ENCODE measurements at regions not wholly inside any gene's neighbourhood (a gene's known extent, or its start where the extent isn't known, plus 50 kb on each side); places are given as distances from the start of the nearest gene placed in this dataset.
"Not testable (repeated sequence)": the region's sequence is repeated elsewhere in the genome, so short reads cannot be mapped to it uniquely, and the experiment has no call there.

DNA sequence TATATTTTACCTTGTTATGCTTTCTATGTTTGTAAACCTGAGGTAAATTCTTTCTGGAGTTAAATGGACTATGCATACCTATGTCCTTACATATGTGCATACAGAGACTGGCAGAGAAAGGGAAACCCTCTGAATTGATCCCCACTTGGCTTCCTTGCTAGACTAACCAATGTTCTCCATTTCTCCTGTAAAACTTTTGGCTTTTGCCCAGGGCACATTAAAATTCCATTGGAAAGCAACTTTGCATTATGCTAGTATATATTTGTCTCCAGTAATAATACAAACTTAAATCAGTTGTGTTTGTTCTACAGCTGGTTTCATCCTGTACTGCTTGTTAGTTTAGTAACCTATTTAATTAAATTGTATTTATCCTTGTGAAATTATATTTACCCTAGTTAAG, 646.0 kb upstream of the MARCKS start:
- DNase-seq (ENCODE audit: low spot score), result no peak
- TF ChIP-seq, protein P1, sequence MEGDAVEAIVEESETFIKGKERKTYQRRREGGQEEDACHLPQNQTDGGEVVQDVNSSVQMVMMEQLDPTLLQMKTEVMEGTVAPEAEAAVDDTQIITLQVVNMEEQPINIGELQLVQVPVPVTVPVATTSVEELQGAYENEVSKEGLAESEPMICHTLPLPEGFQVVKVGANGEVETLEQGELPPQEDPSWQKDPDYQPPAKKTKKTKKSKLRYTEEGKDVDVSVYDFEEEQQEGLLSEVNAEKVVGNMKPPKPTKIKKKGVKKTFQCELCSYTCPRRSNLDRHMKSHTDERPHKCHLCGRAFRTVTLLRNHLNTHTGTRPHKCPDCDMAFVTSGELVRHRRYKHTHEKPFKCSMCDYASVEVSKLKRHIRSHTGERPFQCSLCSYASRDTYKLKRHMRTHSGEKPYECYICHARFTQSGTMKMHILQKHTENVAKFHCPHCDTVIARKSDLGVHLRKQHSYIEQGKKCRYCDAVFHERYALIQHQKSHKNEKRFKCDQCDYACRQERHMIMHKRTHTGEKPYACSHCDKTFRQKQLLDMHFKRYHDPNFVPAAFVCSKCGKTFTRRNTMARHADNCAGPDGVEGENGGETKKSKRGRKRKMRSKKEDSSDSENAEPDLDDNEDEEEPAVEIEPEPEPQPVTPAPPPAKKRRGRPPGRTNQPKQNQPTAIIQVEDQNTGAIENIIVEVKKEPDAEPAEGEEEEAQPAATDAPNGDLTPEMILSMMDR (IDR thresholded peaks at IDR 0.05), result no peak
- no peak for ATAC-seq (ENCODE audit: low FRiP score)

- TF ChIP-seq, protein P1 (IDR thresholded peaks at IDR 0.05), result no peak
- ATAC-seq (ENCODE audit: low FRiP score), result no peak
- no peak for DNase-seq (ENCODE audit: low spot score)
Measured at GRCh38 chr6:113219783-113220182, 637.4 kb upstream of the MARCKS start.

GRCh38 chr6:113220832-113221231, 636.3 kb upstream of the MARCKS start:
- TF ChIP-seq, protein P1 (IDR thresholded peaks at IDR 0.05), result no peak
- no peak for DNase-seq (ENCODE audit: low spot score)
- no peak for ATAC-seq (ENCODE audit: low FRiP score)

DNA sequence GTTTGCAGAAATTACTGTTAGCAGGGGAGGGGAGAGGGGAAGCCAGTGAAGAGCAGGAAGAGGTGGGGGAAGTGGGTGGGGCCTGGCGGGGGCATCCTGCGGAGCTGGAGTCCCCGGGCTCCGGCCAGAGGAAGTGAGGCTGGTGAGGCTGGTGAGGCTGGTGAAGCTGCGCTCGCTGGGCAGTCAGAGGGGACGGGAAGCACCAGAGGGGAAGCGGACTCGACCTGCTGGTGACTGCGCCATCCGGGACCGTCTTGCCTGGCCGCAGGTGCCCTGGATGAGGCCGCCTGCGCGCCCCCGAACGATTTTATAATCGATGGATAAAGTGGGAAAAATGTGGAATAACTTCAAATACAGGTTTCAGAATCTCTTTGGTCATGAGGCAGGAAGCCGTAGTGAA, 635.3 kb upstream of the MARCKS start:
- no peak for ATAC-seq (ENCODE audit: low FRiP score)
- TF ChIP-seq, protein P1 (IDR thresholded peaks at IDR 0.05), result no peak
- DNase-seq (ENCODE audit: low spot score), result no peak

- ATAC-seq (ENCODE audit: low FRiP score) (no peak), DNase-seq (ENCODE audit: low spot score) (no peak)
- TF ChIP-seq, protein P1 (IDR thresholded peaks at IDR 0.05), result no peak
Measured at GRCh38 chr6:113246186-113246585, 611.0 kb upstream of the MARCKS start.

GRCh38 chr6:113248532-113248931, 608.6 kb upstream of the MARCKS start:
- DNase-seq (ENCODE audit: low spot score) (no peak), ATAC-seq (ENCODE audit: low FRiP score) (no peak)
- TF ChIP-seq, protein P1 (IDR thresholded peaks at IDR 0.05), result no peak

DNA sequence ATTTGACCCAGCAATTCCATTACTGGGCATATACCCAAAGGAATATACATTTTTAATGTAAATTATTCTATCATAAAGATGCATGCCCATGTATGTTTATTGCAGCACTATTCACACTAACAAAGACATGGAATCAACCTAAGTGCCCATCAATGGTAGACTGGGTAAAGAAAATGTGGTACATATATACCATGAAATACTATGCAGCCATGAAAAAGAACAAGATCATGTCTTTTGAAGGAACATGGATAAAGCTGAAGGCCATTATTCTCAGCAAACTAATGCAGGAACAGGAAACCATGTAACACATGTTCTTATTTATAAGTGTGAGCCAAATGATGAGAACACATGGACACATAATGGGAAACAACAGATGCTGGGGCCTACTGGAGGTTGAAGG, 603.0 kb upstream of the MARCKS start:
- ATAC-seq (ENCODE audit: low FRiP score); DNase-seq (ENCODE audit: low spot score): not testable (repeated sequence)

DNA sequence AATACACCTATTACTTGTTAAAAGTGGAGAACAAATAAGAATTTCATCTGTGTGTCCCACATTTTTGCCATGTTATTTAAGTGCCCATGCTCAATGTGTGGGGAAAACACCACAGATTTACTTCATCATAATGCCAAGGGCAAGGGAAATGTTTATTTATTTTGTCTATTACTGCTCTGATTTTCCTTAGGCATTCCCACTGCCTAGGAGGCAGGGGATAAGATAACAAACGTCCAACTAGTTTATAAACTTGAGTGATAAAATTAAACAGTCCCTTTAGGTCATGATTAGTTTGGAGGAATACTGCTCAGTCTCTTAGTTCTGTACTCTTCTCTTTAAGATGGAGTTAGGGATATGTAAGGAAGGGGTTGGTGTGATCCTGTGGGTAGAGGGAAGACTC, 598.4 kb upstream of the MARCKS start:
- ATAC-seq (ENCODE audit: low FRiP score) (no peak), DNase-seq (ENCODE audit: low spot score) (no peak)
- TF ChIP-seq, protein P1 (IDR thresholded peaks at IDR 0.05), result no peak
